Ishikawa (cell line): ENCODE measurements at regions not wholly inside any gene's neighbourhood (a gene's known extent, or its start where the extent isn't known, plus 50 kb on each side); places are given as distances from the start of the nearest gene placed in this dataset.

Experiments
- EP300 ChIP-seq: IDR thresholded peaks from 2 replicates; pipeline ENCODE4 v1.6.1; 2012; ENCODE audit warnings: borderline replicate concordance
- TCF12 ChIP-seq: IDR thresholded peaks from 2 replicates; pipeline ENCODE4 v1.6.1; 2012; ENCODE audit warnings: low read depth

DNA sequence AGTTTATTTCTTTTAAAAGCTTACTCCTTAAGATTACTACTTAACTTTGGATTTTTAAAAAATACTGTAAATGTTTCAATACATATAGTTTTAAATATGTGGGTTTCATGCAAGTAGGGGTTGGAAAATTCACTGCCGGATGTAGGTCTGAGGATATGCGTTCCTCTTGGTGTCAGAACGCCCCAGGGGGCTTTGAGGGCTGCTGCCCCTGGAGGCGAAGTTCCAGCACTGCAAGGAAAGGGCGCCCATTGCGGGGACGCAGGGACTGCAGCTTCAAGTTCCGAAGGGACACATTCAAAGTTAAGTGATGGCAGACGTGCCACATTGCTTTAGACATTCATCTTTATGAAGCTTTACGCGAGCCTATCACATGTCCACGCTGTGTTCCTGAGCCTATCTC lies 152.9 kb downstream of the SOD2 start:
- TF ChIP-seq EP300 (no peak), TCF12 (no peak)
